ENCODE measurements at regions not wholly inside any gene's neighbourhood (a gene's known extent, or its start where the extent isn't known, plus 50 kb on each side); places are given as distances from the start of the nearest gene placed in this dataset.

GRCh38 chr2:222760301-222760897, 88.9 kb downstream of the MOGAT1 start:
- Histone ChIP-seq H3K9me3 (ENCODE audit: control insufficient read depth, insufficient read depth, low read depth, low read length) (no peaks in the 10 kb centered on the region), H3K27ac (ENCODE audit: extremely low read depth, low read depth, low read length) (no peak overlapping the region), H3K4me1 (ENCODE audit: control insufficient read depth, insufficient read depth, low read length) (no peaks in the 10 kb centered on the region), H3K36me3 (ENCODE audit: control insufficient read depth in 2 of 2, insufficient read depth in 1 of 2, low read length in 2 of 2) (no peaks in the 10 kb centered on the region), H3K4me3 (ENCODE audit: low read depth, low read length) (no peak overlapping the region)
- TF ChIP-seq SP2 (tag by site-specific recombination; IDR thresholded peaks at IDR 0.05) (no peak), ZNF610 (tag by site-specific recombination; IDR thresholded peaks at IDR 0.05; ENCODE audit: borderline replicate concordance) (no peak), MEIS1 (CRISPR knock-in tag; IDR thresholded peaks at IDR 0.05; ENCODE audit: borderline replicate concordance) (no peak), KLF1 (tag by site-specific recombination; IDR thresholded peaks at IDR 0.05) (no peak), TSHZ1 (tag by site-specific recombination; IDR thresholded peaks at IDR 0.05; ENCODE audit: borderline replicate concordance) (no peak), ZNF155 (tag by site-specific recombination; IDR thresholded peaks at IDR 0.05) (no peak), ZNF549 (tag by site-specific recombination; IDR thresholded peaks at IDR 0.05) (no peak), ZNF514 (tag by site-specific recombination; IDR thresholded peaks at IDR 0.05) (no peak), ZNF585B (tag by site-specific recombination; IDR thresholded peaks at IDR 0.05) (no peak), ZNF423 (tag by site-specific recombination; IDR thresholded peaks at IDR 0.05) (no peak), ZNF121 (tag by site-specific recombination; IDR thresholded peaks at IDR 0.05) (no peak), ZNF560 (tag by site-specific recombination; IDR thresholded peaks at IDR 0.05; ENCODE audit: borderline replicate concordance) (no peak)
- TF ChIP-seq, protein P1, sequence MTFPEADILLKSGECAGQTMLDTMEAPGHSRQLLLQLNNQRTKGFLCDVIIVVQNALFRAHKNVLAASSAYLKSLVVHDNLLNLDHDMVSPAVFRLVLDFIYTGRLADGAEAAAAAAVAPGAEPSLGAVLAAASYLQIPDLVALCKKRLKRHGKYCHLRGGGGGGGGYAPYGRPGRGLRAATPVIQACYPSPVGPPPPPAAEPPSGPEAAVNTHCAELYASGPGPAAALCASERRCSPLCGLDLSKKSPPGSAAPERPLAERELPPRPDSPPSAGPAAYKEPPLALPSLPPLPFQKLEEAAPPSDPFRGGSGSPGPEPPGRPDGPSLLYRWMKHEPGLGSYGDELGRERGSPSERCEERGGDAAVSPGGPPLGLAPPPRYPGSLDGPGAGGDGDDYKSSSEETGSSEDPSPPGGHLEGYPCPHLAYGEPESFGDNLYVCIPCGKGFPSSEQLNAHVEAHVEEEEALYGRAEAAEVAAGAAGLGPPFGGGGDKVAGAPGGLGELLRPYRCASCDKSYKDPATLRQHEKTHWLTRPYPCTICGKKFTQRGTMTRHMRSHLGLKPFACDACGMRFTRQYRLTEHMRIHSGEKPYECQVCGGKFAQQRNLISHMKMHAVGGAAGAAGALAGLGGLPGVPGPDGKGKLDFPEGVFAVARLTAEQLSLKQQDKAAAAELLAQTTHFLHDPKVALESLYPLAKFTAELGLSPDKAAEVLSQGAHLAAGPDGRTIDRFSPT (tag by site-specific recombination; IDR thresholded peaks at IDR 0.05) = no peak
- TF ChIP-seq, protein P2, sequence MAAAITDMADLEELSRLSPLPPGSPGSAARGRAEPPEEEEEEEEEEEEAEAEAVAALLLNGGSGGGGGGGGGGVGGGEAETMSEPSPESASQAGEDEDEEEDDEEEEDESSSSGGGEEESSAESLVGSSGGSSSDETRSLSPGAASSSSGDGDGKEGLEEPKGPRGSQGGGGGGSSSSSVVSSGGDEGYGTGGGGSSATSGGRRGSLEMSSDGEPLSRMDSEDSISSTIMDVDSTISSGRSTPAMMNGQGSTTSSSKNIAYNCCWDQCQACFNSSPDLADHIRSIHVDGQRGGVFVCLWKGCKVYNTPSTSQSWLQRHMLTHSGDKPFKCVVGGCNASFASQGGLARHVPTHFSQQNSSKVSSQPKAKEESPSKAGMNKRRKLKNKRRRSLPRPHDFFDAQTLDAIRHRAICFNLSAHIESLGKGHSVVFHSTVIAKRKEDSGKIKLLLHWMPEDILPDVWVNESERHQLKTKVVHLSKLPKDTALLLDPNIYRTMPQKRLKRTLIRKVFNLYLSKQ (tag by site-specific recombination; IDR thresholded peaks at IDR 0.05; ENCODE audit: borderline replicate concordance) = no peak
- TF ChIP-seq, protein P3, sequence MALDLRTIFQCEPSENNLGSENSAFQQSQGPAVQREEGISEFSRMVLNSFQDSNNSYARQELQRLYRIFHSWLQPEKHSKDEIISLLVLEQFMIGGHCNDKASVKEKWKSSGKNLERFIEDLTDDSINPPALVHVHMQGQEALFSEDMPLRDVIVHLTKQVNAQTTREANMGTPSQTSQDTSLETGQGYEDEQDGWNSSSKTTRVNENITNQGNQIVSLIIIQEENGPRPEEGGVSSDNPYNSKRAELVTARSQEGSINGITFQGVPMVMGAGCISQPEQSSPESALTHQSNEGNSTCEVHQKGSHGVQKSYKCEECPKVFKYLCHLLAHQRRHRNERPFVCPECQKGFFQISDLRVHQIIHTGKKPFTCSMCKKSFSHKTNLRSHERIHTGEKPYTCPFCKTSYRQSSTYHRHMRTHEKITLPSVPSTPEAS (tag by site-specific recombination; IDR thresholded peaks at IDR 0.05) = no peak
- CTCF ChIA-PET = interaction anchor here (0.7 to 1.7 kb wide), 3 partner anchors 70 to 143 kb away, joined by 3 to 5 read pairs (median 4); no protein-coding TSS in a partner anchor
- POLR2A ChIA-PET = no interaction called here

DNA sequence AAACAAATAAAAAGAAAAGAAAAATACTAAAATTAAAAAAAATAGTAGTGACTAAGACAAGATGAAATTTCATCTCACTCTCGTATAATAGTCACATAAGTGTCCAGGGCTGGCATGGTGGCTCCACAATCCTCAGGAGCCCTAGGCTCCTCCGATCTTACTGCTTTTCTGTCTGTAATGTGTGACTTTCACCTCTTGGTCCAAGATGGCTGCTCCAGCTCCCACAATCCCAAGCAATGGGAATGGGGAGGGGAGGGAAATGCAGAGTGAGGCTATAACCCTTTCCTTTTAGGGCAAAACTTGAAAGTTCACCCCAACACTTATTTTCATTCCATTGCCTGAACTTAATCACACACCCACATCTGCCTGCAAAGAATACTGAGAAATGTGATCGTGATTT, 90.4 kb downstream of the MOGAT1 start:
- no peak overlapping the region for H3K4me3 ChIP-seq (ENCODE audit: low read depth, low read length)
- no peaks in the 10 kb centered on the region for H3K9me3 ChIP-seq (ENCODE audit: control insufficient read depth, insufficient read depth, low read depth, low read length)
- H3K36me3 ChIP-seq (ENCODE audit: control insufficient read depth in 2 of 2, insufficient read depth in 1 of 2, low read length in 2 of 2) = no peaks in the 10 kb centered on the region
- POLR2A ChIA-PET = no interaction called here
- no peak overlapping the region for H3K27ac ChIP-seq (ENCODE audit: extremely low read depth, low read depth, low read length)
- no peak for TF ChIP-seq ZNF169 (tag by site-specific recombination; IDR thresholded peaks at IDR 0.05)
- TF ChIP-seq ZNF404 (tag by site-specific recombination; IDR thresholded peaks at IDR 0.05) = no peak
- no peak for TF ChIP-seq ZSCAN16 (tag by site-specific recombination; IDR thresholded peaks at IDR 0.05)
- no peak for TF ChIP-seq ZNF561 (tag by site-specific recombination; IDR thresholded peaks at IDR 0.05; ENCODE audit: borderline replicate concordance)
- no peak for TF ChIP-seq ZNF37A (tag by site-specific recombination; IDR thresholded peaks at IDR 0.05)
- TF ChIP-seq ZBTB7A (tag by site-specific recombination; IDR thresholded peaks at IDR 0.05; ENCODE audit: low read depth) = no peak
- TF ChIP-seq KLF17 (tag by site-specific recombination; IDR thresholded peaks at IDR 0.05) = no peak
- no peak for TF ChIP-seq KLF16 (tag by site-specific recombination; IDR thresholded peaks at IDR 0.05)
- no peak for TF ChIP-seq BCL11B (tag by site-specific recombination; IDR thresholded peaks at IDR 0.05; ENCODE audit: low read depth)
- H3K4me1 ChIP-seq (ENCODE audit: control insufficient read depth, insufficient read depth, low read length) = no peaks in the 10 kb centered on the region
- CTCF ChIA-PET = interaction anchor here (0.7 kb wide), 4 partner anchors 59 to 492 kb away, joined by 3 to 5 read pairs (median 4); no protein-coding TSS in a partner anchor
